WTC11 (cell line): ENCODE measurements at regions not wholly inside any gene's neighbourhood (a gene's known extent, or its start where the extent isn't known, plus 50 kb on each side); places are given as distances from the start of the nearest gene placed in this dataset.

Source experiments
- ATAC-seq: fragments of 200-7000 bp; cut with Tn5 transposase; 2 replicates; pipeline ENCODE4 v1.10.0; 2021; ENCODE audit warnings: mild to moderate bottlenecking, moderate library complexity
- CTCF ChIA-PET: fragments of 300-600 bp; sonication (Branson Sonifier 250); formaldehyde crosslinking; loops from one replicate; lab custom pipeline; 2021; ENCODE audit warnings: antibody characterized with exemption; lab: Charles Lee
- POLR2A ChIA-PET: fragments of 350-600 bp; sonication (Branson Sonifier 250); formaldehyde crosslinking; loops from one replicate; lab custom pipeline; 2021; ENCODE audit warnings: antibody characterized with exemption; lab: Charles Lee
- DNase-seq: peaks from one replicate; pipeline ENCODE4 v3.0.0; 2021; ENCODE audit warnings: low spot score
- H3K27ac Mint-ChIP-seq: 2 replicates; pipeline ENCODE4 v1.8.0; 2021; ENCODE audit warnings: mixed read lengths
- H3K27me3 Mint-ChIP-seq: 2 replicates; pipeline ENCODE4 v1.8.0; 2021; ENCODE audit warnings: low read depth, mild to moderate bottlenecking, moderate library complexity, mixed read lengths
- H3K36me3 Mint-ChIP-seq: 2 replicates; pipeline ENCODE4 v1.8.0; 2021; ENCODE audit warnings: mixed read lengths
- H3K4me1 Mint-ChIP-seq: 2 replicates; pipeline ENCODE4 v1.8.0; 2022; ENCODE audit warnings: mixed read lengths
- H3K4me3 Mint-ChIP-seq: 2 replicates; pipeline ENCODE4 v1.8.0; 2021; ENCODE audit warnings: mild to moderate bottlenecking, moderate library complexity, mixed read lengths
- H3K9me3 Mint-ChIP-seq: 2 replicates; pipeline ENCODE4 v1.8.0; 2021; ENCODE audit warnings: mixed read lengths
- ARID4B ChIP-seq: sonication (generic); formaldehyde crosslinking; IDR thresholded peaks from 2 replicates; pipeline ENCODE4 v1.8.0; 2023; ENCODE audit warnings: missing genetic modification reagents, mild to moderate bottlenecking, borderline replicate concordance
- CBFB ChIP-seq: sonication (generic); formaldehyde crosslinking; IDR thresholded peaks from 2 replicates; pipeline ENCODE4 v1.8.1; 2022; ENCODE audit warnings: mild to moderate bottlenecking, low read depth, missing genetic modification reagents
- CDX4 ChIP-seq: fragments of 250-450 bp; sonication (Bioruptor Pico); IDR thresholded peaks from 2 replicates; pipeline ENCODE4 v1.9.0; 2021; ENCODE audit warnings: moderate library complexity, mild to moderate bottlenecking, inconsistent platforms, borderline replicate concordance
- CREM ChIP-seq: sonication (generic); formaldehyde crosslinking; IDR thresholded peaks from 2 replicates; pipeline ENCODE4 v1.8.1; 2022; ENCODE audit warnings: mild to moderate bottlenecking, missing genetic modification reagents, moderate library complexity
- CTCF ChIP-seq: fragments of 200-600 bp; IDR thresholded peaks from 2 replicates; pipeline ENCODE4 v1.8.0; 2022; ENCODE audit warnings: antibody characterized with exemption
- ERG ChIP-seq: fragments of 250-450 bp; sonication (Bioruptor Pico); IDR thresholded peaks from 2 replicates; pipeline ENCODE4 v1.8.0; 2021; ENCODE audit warnings: mild to moderate bottlenecking
- FOXP1 ChIP-seq: sonication (generic); formaldehyde crosslinking; IDR thresholded peaks from 2 replicates; pipeline ENCODE4 v1.8.0; 2022; ENCODE audit warnings: missing genetic modification reagents, mild to moderate bottlenecking, moderate library complexity, borderline replicate concordance
- HMGA2 ChIP-seq: fragments of 250-450 bp; sonication (Bioruptor Pico); IDR thresholded peaks from 2 replicates; pipeline ENCODE4 v1.4.0; 2021; ENCODE audit warnings: mild to moderate bottlenecking, moderate library complexity
- NR2C2 ChIP-seq: sonication (generic); formaldehyde crosslinking; IDR thresholded peaks from 2 replicates; pipeline ENCODE4 v1.8.0; 2022; ENCODE audit warnings: mild to moderate bottlenecking, missing genetic modification reagents
- OVOL2 ChIP-seq: fragments of 250-450 bp; sonication (Bioruptor Pico); IDR thresholded peaks from 2 replicates; pipeline ENCODE4 v1.9.0; 2021; ENCODE audit warnings: mild to moderate bottlenecking, borderline replicate concordance
- PRRX2 ChIP-seq: fragments of 250-450 bp; sonication (Bioruptor Pico); IDR thresholded peaks from 2 replicates; pipeline ENCODE4 v1.8.0; 2021; ENCODE audit warnings: mild to moderate bottlenecking
- ZNF138 ChIP-seq: sonication (generic); formaldehyde crosslinking; conservative IDR thresholded peaks from 2 replicates; pipeline ENCODE4 v1.8.1; 2022; ENCODE audit warnings: mild to moderate bottlenecking, moderate library complexity, missing genetic modification reagents
- ZNF263 ChIP-seq: sonication (generic); formaldehyde crosslinking; IDR thresholded peaks from 2 replicates; pipeline ENCODE4 v1.8.1; 2022; ENCODE audit warnings: low read depth, mild to moderate bottlenecking, moderate library complexity, missing genetic modification reagents
- ZNF396 ChIP-seq: fragments of 250-450 bp; sonication (Bioruptor Pico); IDR thresholded peaks from 2 replicates; pipeline ENCODE4 v1.8.0; 2021; ENCODE audit warnings: mild to moderate bottlenecking, moderate library complexity, borderline replicate concordance
- ZNF425 ChIP-seq: fragments of 250-450 bp; sonication (Bioruptor Pico); conservative IDR thresholded peaks from 2 replicates; pipeline ENCODE4 v1.9.0; 2021; ENCODE audit warnings: mild to moderate bottlenecking

- Mint-ChIP-seq H3K4me3 (no peak overlapping the region), H3K27ac (no peak overlapping the region), H3K4me1 (no peaks in the 10 kb centered on the region), H3K27me3 (no peaks in the 10 kb centered on the region), H3K36me3 (peaks cover 22% of the 10 kb centered on the region), H3K9me3 (peaks cover 30% of the 10 kb centered on the region)
- ChIA-PET CTCF (no interaction called here), POLR2A (no interaction called here)
- DNase-seq (no peak), ATAC-seq (no peak)
- TF ChIP-seq ZNF425 (CRISPR knock-in tag) (no peak), CBFB (CRISPR knock-in tag) (no peak), HMGA2 (CRISPR knock-in tag) (no peak)
These were observed 696.5 kb downstream of the CDH11 start for GRCh38 chr16:64425381-64425780.

GRCh38 chr16:64422259-64422658, 699.6 kb downstream of the CDH11 start:
- no peak for DNase-seq
- no peaks in the 10 kb centered on the region for H3K4me1 Mint-ChIP-seq
- H3K27ac Mint-ChIP-seq: no peak overlapping the region

More at GRCh38 chr16:64422259-64422658, 699.6 kb downstream of the CDH11 start:
- ChIA-PET CTCF (no interaction called here), POLR2A (no interaction called here)
- no peak overlapping the region for H3K4me3 Mint-ChIP-seq
- no peaks in the 10 kb centered on the region for H3K27me3 Mint-ChIP-seq
- no peak for ATAC-seq
- H3K36me3 Mint-ChIP-seq: peaks cover 22% of the 10 kb centered on the region
- H3K9me3 Mint-ChIP-seq: peaks cover 30% of the 10 kb centered on the region
- TF ChIP-seq OVOL2 (no peak), ZNF425 (CRISPR knock-in tag) (no peak), ZNF396 (CRISPR knock-in tag) (no peak), PRRX2 (CRISPR knock-in tag) (no peak), CTCF (no peak), HMGA2 (CRISPR knock-in tag) (no peak), CDX4 (CRISPR knock-in tag) (no peak), NR2C2 (CRISPR knock-in tag) (no peak), ERG (CRISPR knock-in tag) (no peak), ZNF138 (CRISPR knock-in tag) (no peak), CREM (CRISPR knock-in tag) (no peak), FOXP1 (CRISPR knock-in tag) (no peak), ARID4B (CRISPR knock-in tag) (no peak), ZNF263 (CRISPR knock-in tag) (no peak)
